GM12891 (cell line): ENCODE measurements at regions not wholly inside any gene's neighbourhood (a gene's known extent, or its start where the extent isn't known, plus 50 kb on each side); places are given as distances from the start of the nearest gene placed in this dataset.
A peak's percentile ranks its signal among the peaks of the same experiment; 100 is the strongest.

ENCODE experiments used
- DNase-seq: peaks from one replicate; pipeline ENCODE4 v3.0.0; 2011; ENCODE audit warnings: low spot score; ENCODE audit not compliant: insufficient read length
- FAIRE-seq: peaks from 2 replicates; lab custom pipeline; 2011; peaks lifted over from hg19 to GRCh38; lab: Jason Lieb, UNC
- PAX5 ChIP-seq: IDR thresholded peaks from 2 replicates; pipeline ENCODE4 v1.6.1; 2011; ENCODE audit warnings: low read length, moderate library complexity, mild to moderate bottlenecking; ENCODE audit not compliant: insufficient read depth, severe bottlenecking
- POLR2A ChIP-seq: IDR thresholded peaks from 2 replicates; pipeline ENCODE4 v1.6.1; 2011; ENCODE audit warnings: low read depth, low read length, control low read depth
- POLR2AphosphoS5 ChIP-seq: IDR thresholded peaks from 2 replicates; pipeline ENCODE4 v1.6.1; 2011; ENCODE audit warnings: low read depth, low read length, control low read depth
- POU2F2 ChIP-seq: IDR thresholded peaks from 2 replicates; pipeline ENCODE4 v1.6.1; 2011; ENCODE audit warnings: low read depth, mild to moderate bottlenecking, control low read depth, low read length, moderate library complexity
- SPI1 ChIP-seq: IDR thresholded peaks from 2 replicates; pipeline ENCODE4 v1.6.1; 2011; ENCODE audit warnings: low read depth, low read length, control low read depth
- TAF1 ChIP-seq: IDR thresholded peaks from 2 replicates; pipeline ENCODE4 v1.6.1; 2011; ENCODE audit warnings: low read depth, low read length, control low read depth

DNA sequence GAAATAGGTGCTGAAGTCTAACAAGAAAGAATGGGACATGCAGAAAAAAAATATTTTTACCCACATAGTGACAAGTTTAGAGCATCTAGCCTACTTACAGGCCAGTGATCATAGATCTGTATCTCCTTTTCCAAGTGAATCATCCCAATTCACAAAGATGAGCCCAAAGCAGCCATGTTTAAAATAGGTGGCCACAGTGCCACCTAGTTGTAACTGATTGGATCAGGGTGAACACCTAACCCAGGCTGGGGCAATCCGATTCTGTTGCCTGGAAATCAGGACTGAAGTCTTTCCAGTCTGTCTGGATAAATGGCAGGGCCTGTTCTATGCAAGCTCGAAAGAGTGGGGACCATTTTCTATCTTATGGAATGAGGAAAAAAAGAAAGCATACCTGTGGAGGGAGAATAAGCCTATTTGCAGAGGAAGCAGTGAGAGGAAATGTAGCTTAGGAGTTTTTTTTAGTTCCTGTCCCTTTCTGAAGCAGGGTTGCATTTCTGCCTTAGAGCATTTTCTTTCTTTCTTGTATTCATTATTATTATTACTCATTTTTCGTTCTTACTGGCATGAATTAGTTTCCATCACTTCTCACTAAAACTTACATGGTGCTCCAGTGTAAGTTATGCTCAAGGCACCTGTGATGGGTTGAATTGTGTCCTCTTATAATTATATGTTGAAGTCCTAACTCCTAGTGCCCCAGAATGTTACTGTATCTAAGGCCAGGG is 113.2 kb upstream of the RAG2 start:
- TF ChIP-seq POU2F2 = no peak
- TF ChIP-seq POLR2AphosphoS5 = no peak
- no peak for TF ChIP-seq PAX5
- no peak for TF ChIP-seq SPI1
- TF ChIP-seq TAF1 = no peak
- TF ChIP-seq POLR2A = no peak

More for the DNA sequence above, 113.2 kb upstream of the RAG2 start:
- peak; percentile 43 for FAIRE-seq
- DNase-seq = no peak
